A673 (cell line): ENCODE measurements at regions not wholly inside any gene's neighbourhood (a gene's known extent, or its start where the extent isn't known, plus 50 kb on each side); places are given as distances from the start of the nearest gene placed in this dataset.

Experiments used
- BruUV-seq: library from RNA; stranded (reverse); fragments of 400-500 nt; replicated peaks from 2 replicates; lab custom pipeline; 2021; lab: Mats Ljungman, UMichigan
- CTCF ChIA-PET: fragments of 300-600 bp; sonication (Branson Sonifier 250); formaldehyde crosslinking; loops from one replicate; lab custom pipeline; 2022; ENCODE audit warnings: antibody characterized with exemption; lab: Charles Lee
- POLR2A ChIA-PET: fragments of 300-600 bp; sonication (Branson Sonifier 250); formaldehyde crosslinking; loops from one replicate; lab custom pipeline; 2022; ENCODE audit warnings: antibody characterized with exemption; ENCODE audit not compliant: low non-redundant PET; lab: Charles Lee
- DNase-seq: peaks from one replicate; pipeline ENCODE4 v3.0.0-alpha.2; 2015; ENCODE audit warnings: low spot score
- H3K27ac ChIP-seq: fragments of 200-600 bp; sonication (generic); 2 replicates; pipeline ENCODE4 v1.5.1; 2016; ENCODE audit warnings: mixed run types, low read depth, mild to moderate bottlenecking, mixed read lengths, antibody characterized with exemption, low read length; ENCODE audit not compliant: poor library complexity, severe bottlenecking
- H3K27me3 ChIP-seq: fragments of 200-600 bp; sonication (generic); replicated peaks from 2 replicates; pipeline ENCODE4 v1.6.1; 2017; ENCODE audit warnings: mixed run types, low read depth, mild to moderate bottlenecking, mixed read lengths, antibody characterized with exemption, low read length; ENCODE audit not compliant: insufficient read depth, poor library complexity
- H3K36me3 ChIP-seq: fragments of 200-600 bp; sonication (generic); 2 replicates; pipeline ENCODE4 v1.6.1; 2016; ENCODE audit warnings: mixed run types, mild to moderate bottlenecking, mixed read lengths, antibody characterized with exemption, low read length; ENCODE audit not compliant: insufficient read depth, poor library complexity, severe bottlenecking
- H3K4me1 ChIP-seq: fragments of 200-600 bp; sonication (generic); 2 replicates; pipeline ENCODE4 v1.6.1; 2017; ENCODE audit warnings: mixed run types, mild to moderate bottlenecking, mixed read lengths, antibody characterized with exemption, low read length; ENCODE audit not compliant: insufficient read depth, poor library complexity, severe bottlenecking
- H3K4me3 ChIP-seq: fragments of 200-600 bp; sonication (generic); 2 replicates; pipeline ENCODE4 v1.5.1; 2016; ENCODE audit warnings: low read depth, mixed run types, mild to moderate bottlenecking, mixed read lengths, low read length; ENCODE audit not compliant: poor library complexity, severe bottlenecking
- H3K9me3 ChIP-seq: fragments of 200-600 bp; sonication (generic); 2 replicates; pipeline ENCODE4 v1.6.1; 2016; ENCODE audit warnings: mixed run types, low read depth, mild to moderate bottlenecking, mixed read lengths, antibody characterized with exemption, low read length; ENCODE audit not compliant: poor library complexity, severe bottlenecking
- EZH2 ChIP-seq: fragments of 200-600 bp; sonication (generic); IDR thresholded peaks from 2 replicates; pipeline ENCODE4 v1.6.1; 2017; ENCODE audit warnings: borderline replicate concordance, low read depth, mild to moderate bottlenecking, mixed read lengths, antibody characterized with exemption, low read length; ENCODE audit not compliant: poor library complexity, severe bottlenecking
- intact Hi-C: fragments of 100-400 bp; cut with micrococcal nuclease; formaldehyde crosslinking; loops from one replicate; pipeline ENCODE4 v1.10.0; 2022; ENCODE audit not compliant: unreplicated experiment
- TF ChIP-seq, protein P1 (sequence below): fragments of 300-800, 200-600 bp; sonication (generic); conservative IDR thresholded peaks from 2 replicates; pipeline ENCODE4 v1.5.1; 2017; ENCODE audit warnings: low read depth, mild to moderate bottlenecking, antibody characterized with exemption, low read length, moderate library complexity, mixed read lengths

DNA sequence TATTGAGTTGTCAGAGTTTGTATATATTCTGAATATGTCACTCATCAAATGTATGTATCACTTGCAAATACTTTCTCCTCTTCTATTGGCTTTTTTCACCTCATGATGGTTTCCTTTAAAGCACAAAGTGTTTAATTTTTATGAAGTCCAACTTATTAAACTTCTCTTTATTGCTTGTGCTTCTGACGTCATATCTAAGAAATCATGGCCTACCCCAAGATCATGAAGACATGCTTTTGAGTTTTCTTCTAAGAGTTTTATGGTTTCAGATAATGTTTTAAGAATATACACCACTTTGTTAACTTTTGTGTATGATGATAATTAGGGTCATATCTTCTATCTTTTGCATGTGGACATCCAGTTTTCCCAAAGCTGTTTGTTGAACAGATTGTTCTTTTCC lies 417.2 kb upstream of the ATP10A start:
- intact Hi-C loops = no loop called here
- ChIA-PET POLR2A (no interaction called here), CTCF (no interaction called here)
- Histone ChIP-seq H3K4me1 (no peaks in the 10 kb centered on the region), H3K9me3 (peaks cover 48% of the 10 kb centered on the region), H3K4me3 (no peak overlapping the region), H3K27ac (no peak overlapping the region), H3K27me3 (no peaks in the 10 kb centered on the region), H3K36me3 (no peaks in the 10 kb centered on the region)
- TF ChIP-seq, protein P1, sequence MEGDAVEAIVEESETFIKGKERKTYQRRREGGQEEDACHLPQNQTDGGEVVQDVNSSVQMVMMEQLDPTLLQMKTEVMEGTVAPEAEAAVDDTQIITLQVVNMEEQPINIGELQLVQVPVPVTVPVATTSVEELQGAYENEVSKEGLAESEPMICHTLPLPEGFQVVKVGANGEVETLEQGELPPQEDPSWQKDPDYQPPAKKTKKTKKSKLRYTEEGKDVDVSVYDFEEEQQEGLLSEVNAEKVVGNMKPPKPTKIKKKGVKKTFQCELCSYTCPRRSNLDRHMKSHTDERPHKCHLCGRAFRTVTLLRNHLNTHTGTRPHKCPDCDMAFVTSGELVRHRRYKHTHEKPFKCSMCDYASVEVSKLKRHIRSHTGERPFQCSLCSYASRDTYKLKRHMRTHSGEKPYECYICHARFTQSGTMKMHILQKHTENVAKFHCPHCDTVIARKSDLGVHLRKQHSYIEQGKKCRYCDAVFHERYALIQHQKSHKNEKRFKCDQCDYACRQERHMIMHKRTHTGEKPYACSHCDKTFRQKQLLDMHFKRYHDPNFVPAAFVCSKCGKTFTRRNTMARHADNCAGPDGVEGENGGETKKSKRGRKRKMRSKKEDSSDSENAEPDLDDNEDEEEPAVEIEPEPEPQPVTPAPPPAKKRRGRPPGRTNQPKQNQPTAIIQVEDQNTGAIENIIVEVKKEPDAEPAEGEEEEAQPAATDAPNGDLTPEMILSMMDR = no peak
- TF ChIP-seq EZH2 = no peak
- no TSS peak for BruUV-seq
- DNase-seq = no peak

DNA sequence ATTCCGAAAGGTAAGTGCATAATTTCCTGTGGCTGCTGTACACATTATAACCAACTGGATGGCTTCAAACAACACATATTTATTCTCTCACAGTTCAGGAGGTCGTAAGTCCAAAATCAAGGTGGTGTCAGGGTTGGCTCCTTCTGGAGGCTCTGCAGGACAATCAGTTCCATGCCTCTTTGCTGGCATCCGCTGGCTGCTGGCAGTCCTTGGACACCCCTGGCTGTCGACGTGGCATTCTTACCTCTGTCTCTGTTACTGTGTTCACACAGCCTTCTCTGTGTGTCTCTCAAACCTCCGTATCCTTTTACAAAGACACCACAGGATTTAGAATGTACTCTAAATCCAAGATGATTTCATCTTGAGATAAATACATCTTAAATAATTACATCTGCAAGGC lies 398.8 kb upstream of the ATP10A start:
- Histone ChIP-seq H3K4me3 (no peak overlapping the region), H3K4me1 (no peaks in the 10 kb centered on the region), H3K9me3 (peaks cover 29% of the 10 kb centered on the region), H3K27ac (no peak overlapping the region), H3K36me3 (no peaks in the 10 kb centered on the region), H3K27me3 (no peaks in the 10 kb centered on the region)
- CTCF ChIA-PET = no interaction called here
- no peak for TF ChIP-seq EZH2
- TF ChIP-seq, protein P1 = no peak
- BruUV-seq = no TSS peak
- DNase-seq = no peak
- intact Hi-C loops = no loop called here
- POLR2A ChIA-PET = no interaction called here

DNA sequence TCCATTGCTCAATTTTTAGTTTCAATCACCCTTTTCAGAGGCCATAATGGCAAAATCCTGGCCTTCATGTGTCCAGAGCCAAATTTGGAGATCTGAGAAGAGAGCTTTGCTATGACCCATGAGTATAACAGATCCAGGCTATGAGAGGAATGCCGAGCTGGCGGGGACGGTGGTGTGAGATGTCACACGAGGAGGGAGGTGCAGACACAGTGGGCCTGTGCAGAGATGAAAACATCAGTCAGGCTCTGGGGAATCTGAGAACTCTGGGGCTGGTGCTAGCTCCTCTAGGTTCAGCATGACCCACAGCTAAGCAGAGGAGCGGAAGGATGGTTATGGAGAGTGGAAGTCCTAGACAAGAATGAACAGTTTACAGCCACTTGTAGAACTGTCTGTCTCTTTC lies 398.3 kb upstream of the ATP10A start:
- no TSS peak for BruUV-seq
- no peaks in the 10 kb centered on the region for H3K36me3 ChIP-seq
- TF ChIP-seq EZH2 = no peak
- TF ChIP-seq, protein P1 = no peak
- no peaks in the 10 kb centered on the region for H3K27me3 ChIP-seq
- H3K4me3 ChIP-seq = no peak overlapping the region
- CTCF ChIA-PET = no interaction called here
- peaks cover 25% of the 10 kb centered on the region for H3K9me3 ChIP-seq
- POLR2A ChIA-PET = no interaction called here
- H3K4me1 ChIP-seq = no peaks in the 10 kb centered on the region
- no peak overlapping the region for H3K27ac ChIP-seq
- DNase-seq = no peak
- intact Hi-C loops = no loop called here
